ENCODE measurements at regions not wholly inside any gene's neighbourhood (a gene's known extent, or its start where the extent isn't known, plus 50 kb on each side); places are given as distances from the start of the nearest gene placed in this dataset.

- TF ChIP-seq ZNF570 (CRISPR knock-in tag; IDR thresholded peaks at IDR 0.05; ENCODE audit: borderline replicate concordance), result no peak
- peak; percentile 43 for TF ChIP-seq ZNF563 (CRISPR knock-in tag; IDR thresholded peaks at IDR 0.05)
- TF ChIP-seq ZNF646 (CRISPR knock-in tag; IDR thresholded peaks at IDR 0.05), result peak; percentile 74
- TF ChIP-seq CHD2 (IDR thresholded peaks at IDR 0.05; ENCODE audit: low read depth, low read length), result no peak
- TF ChIP-seq KLF12 (CRISPR knock-in tag; IDR thresholded peaks at IDR 0.05; ENCODE audit: borderline replicate concordance), result peak; percentile 30; the same call in 1 of the 2 replicates
- TF ChIP-seq SP4 (CRISPR knock-in tag; IDR thresholded peaks at IDR 0.05), result peak; percentile 50
- TF ChIP-seq ZNF672 (CRISPR knock-in tag; IDR thresholded peaks at IDR 0.05), result peak; percentile 51; the same call in 1 of the 2 replicates
- no peak for TF ChIP-seq ZNF775 (CRISPR knock-in tag; IDR thresholded peaks at IDR 0.05; ENCODE audit: borderline replicate concordance)
- peak; percentile 43; the same call in 1 of the 2 replicates for TF ChIP-seq ZNF567 (CRISPR knock-in tag; IDR thresholded peaks at IDR 0.05; ENCODE audit: borderline replicate concordance)
- TF ChIP-seq ATF7 (IDR thresholded peaks at IDR 0.05), result no peak
- TF ChIP-seq ATF7 (CRISPR knock-in tag; IDR thresholded peaks at IDR 0.05), result no peak
- no peak for TF ChIP-seq ATF6 (CRISPR knock-in tag; conservative IDR thresholded peaks at IDR 0.05)
- no peak for TF ChIP-seq GLMP (CRISPR knock-in tag; IDR thresholded peaks at IDR 0.05; ENCODE audit: borderline replicate concordance)
- TF ChIP-seq BCL6 (CRISPR knock-in tag; IDR thresholded peaks at IDR 0.05), result no peak
- TF ChIP-seq ZNF414 (CRISPR knock-in tag; IDR thresholded peaks at IDR 0.05), result no peak
- TF ChIP-seq ZNF883 (CRISPR knock-in tag; IDR thresholded peaks at IDR 0.05; ENCODE audit: not compliant biosample characterization), result peak; percentile 34
- TF ChIP-seq HOXA9 (CRISPR knock-in tag; IDR thresholded peaks at IDR 0.05; ENCODE audit: borderline replicate concordance), result peak; percentile 61; the same call in 1 of the 2 replicates
- TF ChIP-seq ZIK1 (CRISPR knock-in tag; IDR thresholded peaks at IDR 0.05; ENCODE audit: borderline replicate concordance, low read depth), result no peak
- TF ChIP-seq PHF8 (CRISPR knock-in tag; IDR thresholded peaks at IDR 0.05), result peak; percentile 51; the same call in 1 of the 2 replicates
Observed at GRCh38 chr2:64784168-64785061, 130.7 kb upstream of the SERTAD2 start (continued).

All from HepG2 (cell line).